ENCODE measurements at regions not wholly inside any gene's neighbourhood (a gene's known extent, or its start where the extent isn't known, plus 50 kb on each side); places are given as distances from the start of the nearest gene placed in this dataset.

GRCh38 chr13:21970918-21971317, 300.0 kb downstream of the FGF9 start:
- Histone ChIP-seq H3K4me3 (replicated peaks in 1 of 4; ENCODE audit: control extremely low read depth in 1 of 4, insufficient read depth in 1 of 4, low read depth in 3 of 4, low read length in 4 of 4) (no peak overlapping the region), H3K27me3 (ENCODE audit: control insufficient read depth, insufficient read depth, low read length) (no peaks in the 10 kb centered on the region), H3K36me3 (ENCODE audit: control insufficient read depth, insufficient read depth, low read length) (no peaks in the 10 kb centered on the region), H2AFZ (ENCODE audit: low read length) (no peak overlapping the region), H3K4me1 (ENCODE audit: control insufficient read depth, extremely low read depth, insufficient read depth, low read length) (peaks cover 2% of the 10 kb centered on the region), H3K9ac (ENCODE audit: insufficient read depth, low read length) (no peak overlapping the region), H3K9me3 (ENCODE audit: control insufficient read depth, insufficient read depth, low read depth, low read length) (no peaks in the 10 kb centered on the region), H4K20me1 (ENCODE audit: control insufficient read depth, extremely low read depth, insufficient read depth, low read length) (no peaks in the 10 kb centered on the region), H3K4me2 (ENCODE audit: extremely low read depth, insufficient read depth, low read length) (no peak overlapping the region), H3K79me2 (ENCODE audit: control insufficient read depth, insufficient read depth, low read length) (no peaks in the 10 kb centered on the region), H3K27ac (ENCODE audit: insufficient read depth, low read length) (no peak overlapping the region)
- DNase-seq (ENCODE audit: low read depth in 2 of 2) = no peak
- TF ChIP-seq CTCF (conservative IDR thresholded peaks at IDR 0.05 in 1 of 2, IDR thresholded peaks at IDR 0.05 in 1 of 2; ENCODE audit: low read depth in 1 of 2, low read length in 2 of 2) (no peak), EZH2 (IDR thresholded peaks at IDR 0.05; ENCODE audit: low read length, missing control alignments) (no peak)

- no peaks in the 10 kb centered on the region for H3K9me3 ChIP-seq (ENCODE audit: control insufficient read depth, insufficient read depth, low read depth, low read length)
- no peak overlapping the region for H3K4me3 ChIP-seq (replicated peaks in 1 of 4; ENCODE audit: control extremely low read depth in 1 of 4, insufficient read depth in 1 of 4, low read depth in 3 of 4, low read length in 4 of 4)
- H3K4me2 ChIP-seq (ENCODE audit: extremely low read depth, insufficient read depth, low read length) = peak overlapping the region; percentile 32
- H3K27me3 ChIP-seq (ENCODE audit: control insufficient read depth, insufficient read depth, low read length) = no peaks in the 10 kb centered on the region
- no peak overlapping the region for H2AFZ ChIP-seq (ENCODE audit: low read length)
- DNase-seq (ENCODE audit: low read depth in 2 of 2) = peak in 1 of 2 donors; percentile 93
- no peaks in the 10 kb centered on the region for H3K36me3 ChIP-seq (ENCODE audit: control insufficient read depth, insufficient read depth, low read length)
- H3K4me1 ChIP-seq (ENCODE audit: control insufficient read depth, extremely low read depth, insufficient read depth, low read length) = peaks cover 2% of the 10 kb centered on the region
- H4K20me1 ChIP-seq (ENCODE audit: control insufficient read depth, extremely low read depth, insufficient read depth, low read length) = no peaks in the 10 kb centered on the region
- TF ChIP-seq EZH2 (IDR thresholded peaks at IDR 0.05; ENCODE audit: low read length, missing control alignments) (no peak), CTCF (conservative IDR thresholded peaks at IDR 0.05 in 1 of 2, IDR thresholded peaks at IDR 0.05 in 1 of 2; ENCODE audit: low read depth in 1 of 2, low read length in 2 of 2) (no peak)
- no peak overlapping the region for H3K9ac ChIP-seq (ENCODE audit: insufficient read depth, low read length)
- no peaks in the 10 kb centered on the region for H3K79me2 ChIP-seq (ENCODE audit: control insufficient read depth, insufficient read depth, low read length)
- peak overlapping the region; percentile 58 for H3K27ac ChIP-seq (ENCODE audit: insufficient read depth, low read length)
Observed at GRCh38 chr13:21971662-21972621, 301.1 kb downstream of the FGF9 start.

GRCh38 chr13:21973437-21974125, 302.7 kb downstream of the FGF9 start:
- H3K27ac ChIP-seq (ENCODE audit: insufficient read depth, low read length) = no peak overlapping the region
- no peak overlapping the region for H3K9ac ChIP-seq (ENCODE audit: insufficient read depth, low read length)
- no peak for DNase-seq (ENCODE audit: low read depth in 2 of 2)
- no peaks in the 10 kb centered on the region for H3K9me3 ChIP-seq (ENCODE audit: control insufficient read depth, insufficient read depth, low read depth, low read length)
- no peaks in the 10 kb centered on the region for H3K27me3 ChIP-seq (ENCODE audit: control insufficient read depth, insufficient read depth, low read length)
- H3K79me2 ChIP-seq (ENCODE audit: control insufficient read depth, insufficient read depth, low read length) = no peaks in the 10 kb centered on the region
- no peak overlapping the region for H3K4me3 ChIP-seq (replicated peaks in 1 of 4; ENCODE audit: control extremely low read depth in 1 of 4, insufficient read depth in 1 of 4, low read depth in 3 of 4, low read length in 4 of 4)
- no peaks in the 10 kb centered on the region for H3K36me3 ChIP-seq (ENCODE audit: control insufficient read depth, insufficient read depth, low read length)
- H3K4me2 ChIP-seq (ENCODE audit: extremely low read depth, insufficient read depth, low read length) = no peak overlapping the region
- no peaks in the 10 kb centered on the region for H4K20me1 ChIP-seq (ENCODE audit: control insufficient read depth, extremely low read depth, insufficient read depth, low read length)
- peaks cover 2% of the 10 kb centered on the region for H3K4me1 ChIP-seq (ENCODE audit: control insufficient read depth, extremely low read depth, insufficient read depth, low read length)
- no peak overlapping the region for H2AFZ ChIP-seq (ENCODE audit: low read length)
- TF ChIP-seq CTCF (conservative IDR thresholded peaks at IDR 0.05 in 1 of 2, IDR thresholded peaks at IDR 0.05 in 1 of 2; ENCODE audit: low read depth in 1 of 2, low read length in 2 of 2) = no peak
- TF ChIP-seq EZH2 (IDR thresholded peaks at IDR 0.05; ENCODE audit: low read length, missing control alignments) = no peak
